Breast epithelium (tissue), 3 donors: ENCODE measurements at regions not wholly inside any gene's neighbourhood (a gene's known extent, or its start where the extent isn't known, plus 50 kb on each side); places are given as distances from the start of the nearest gene placed in this dataset.

Experiments
- POLR2A ChIP-seq: fragments of 450-650 bp; IDR thresholded peaks from one replicate; pipeline ENCODE4 v1.6.1; 2016; ENCODE audit warnings: antibody characterized with exemption, mild to moderate bottlenecking, moderate library complexity
- TF ChIP-seq, protein P1 (sequence below), 3 donors: fragments of 450-650 bp; IDR thresholded peaks; one replicate each; pipeline ENCODE4 v1.5.1; 2016 to 2017; ENCODE audit warnings: antibody characterized with exemption in 3 of 3, mild to moderate bottlenecking in 3 of 3, moderate library complexity in 3 of 3

- TF ChIP-seq, protein P1, sequence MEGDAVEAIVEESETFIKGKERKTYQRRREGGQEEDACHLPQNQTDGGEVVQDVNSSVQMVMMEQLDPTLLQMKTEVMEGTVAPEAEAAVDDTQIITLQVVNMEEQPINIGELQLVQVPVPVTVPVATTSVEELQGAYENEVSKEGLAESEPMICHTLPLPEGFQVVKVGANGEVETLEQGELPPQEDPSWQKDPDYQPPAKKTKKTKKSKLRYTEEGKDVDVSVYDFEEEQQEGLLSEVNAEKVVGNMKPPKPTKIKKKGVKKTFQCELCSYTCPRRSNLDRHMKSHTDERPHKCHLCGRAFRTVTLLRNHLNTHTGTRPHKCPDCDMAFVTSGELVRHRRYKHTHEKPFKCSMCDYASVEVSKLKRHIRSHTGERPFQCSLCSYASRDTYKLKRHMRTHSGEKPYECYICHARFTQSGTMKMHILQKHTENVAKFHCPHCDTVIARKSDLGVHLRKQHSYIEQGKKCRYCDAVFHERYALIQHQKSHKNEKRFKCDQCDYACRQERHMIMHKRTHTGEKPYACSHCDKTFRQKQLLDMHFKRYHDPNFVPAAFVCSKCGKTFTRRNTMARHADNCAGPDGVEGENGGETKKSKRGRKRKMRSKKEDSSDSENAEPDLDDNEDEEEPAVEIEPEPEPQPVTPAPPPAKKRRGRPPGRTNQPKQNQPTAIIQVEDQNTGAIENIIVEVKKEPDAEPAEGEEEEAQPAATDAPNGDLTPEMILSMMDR (IDR thresholded peaks at IDR 0.05): no peak
- no peak for TF ChIP-seq POLR2A
These were observed 81.2 kb upstream of the GDF10 start for GRCh38 chr10:47218803-47219202.
